T-helper 9 cell (primary cell): ENCODE measurements at regions not wholly inside any gene's neighbourhood (a gene's known extent, or its start where the extent isn't known, plus 50 kb on each side); places are given as distances from the start of the nearest gene placed in this dataset.
A peak's percentile ranks its signal among the peaks of the same experiment; 100 is the strongest.
"Not testable (repeated sequence)": the region's sequence is repeated elsewhere in the genome, so short reads cannot be mapped to it uniquely, and the experiment has no call there.

Source experiments
- DNase-seq: peaks from one replicate; pipeline ENCODE4 v3.0.0-alpha.2; 2020

- DNase-seq, result not testable (repeated sequence)
Measured at GRCh38 chr17:18546514-18547398, 70.2 kb downstream of the LGALS9C start.

GRCh38 chr17:18557086-18557485 lies 80.5 kb downstream of the LGALS9C start:
- DNase-seq, result not testable (repeated sequence)

- DNase-seq, result peak; percentile 10
Measured at GRCh38 chr17:18563381-18564098, 80.7 kb downstream of the TBC1D28 start.

GRCh38 chr17:18564099-18564448 lies 80.1 kb downstream of the TBC1D28 start:
- peak; percentile 16 for DNase-seq

- DNase-seq, result not testable (repeated sequence)
Measured at GRCh38 chr17:18568108-18568995, 75.8 kb downstream of the TBC1D28 start.

- DNase-seq, result not testable (repeated sequence)
Measured at GRCh38 chr17:18569489-18569913, 74.7 kb downstream of the TBC1D28 start.

- not testable (repeated sequence) for DNase-seq
Measured at GRCh38 chr17:18572536-18572935, 71.7 kb downstream of the TBC1D28 start.

GRCh38 chr17:18574137-18574536 lies 70.1 kb downstream of the TBC1D28 start:
- not testable (repeated sequence) for DNase-seq
